K562 (cell line): ENCODE measurements at regions not wholly inside any gene's neighbourhood (a gene's known extent, or its start where the extent isn't known, plus 50 kb on each side); places are given as distances from the start of the nearest gene placed in this dataset.

Source experiments
- ATAC-seq: fragments of 200-7000 bp; cut with Tn5 transposase; 3 replicates; pipeline ENCODE4 v1.9.1; 2020; ENCODE audit warnings: moderate library complexity
- BruUV-seq: library from RNA; stranded (reverse); fragments of 400-500 nt; replicated peaks from 2 replicates; lab custom pipeline; 2021; lab: Mats Ljungman, UMichigan
- CTCF ChIA-PET: fragments of 300-600 bp; formaldehyde crosslinking; extraction: SDS; loops from one replicate; lab custom pipeline; 2021; ENCODE audit warnings: low intra/inter-chr PET ratio; lab: Yijun Ruan, JAX
- POLR2A ChIA-PET: fragments of 300-600, 350-650 bp; sonication (Branson Sonifier 250); formaldehyde crosslinking; extraction: SDS; loops from one replicate; lab custom pipeline; 2021; ENCODE audit warnings: antibody characterized with exemption, inconsistent platforms; lab: Yijun Ruan, JAX
- DNase-seq, 4 experiments: peaks; one replicate each; pipeline versions ENCODE4 v3.0.0 to v3.0.0-alpha.2; 2011 to 2018; ENCODE audit warnings: low spot score in 3 of 4, mixed read lengths in 3 of 4; ENCODE audit errors: extremely low read depth in 1 of 4
- FAIRE-seq: peaks from 2 replicates; lab custom pipeline; 2011; peaks lifted over from hg19 to GRCh38; lab: Jason Lieb, UNC
- H2AFZ ChIP-seq: 2 replicates; pipeline ENCODE4 v1.6.0; 2011; ENCODE audit warnings: low read depth, low read length, control low read depth, inconsistent platforms
- H3K27ac ChIP-seq: fragments of 200-600 bp; 3 replicates; pipeline ENCODE4 v1.8.0; 2011; ENCODE audit warnings: low read depth, mild to moderate bottlenecking, control low read depth, inconsistent platforms, low read length, moderate library complexity, mixed read lengths; ENCODE audit errors: extremely low read depth
- H3K27me3 ChIP-seq, 2 experiments: fragments of 300-600 bp in 1 of 2; 2 replicates in 1 of 2; 3 replicates in 1 of 2; pipeline versions ENCODE4 v1.6.0 to v1.8.0; 2011; ENCODE audit warnings: inconsistent platforms in 2 of 2, low read length in 2 of 2, mild to moderate bottlenecking in 1 of 2, mixed read lengths in 1 of 2, moderate library complexity in 1 of 2; ENCODE audit not compliant: control insufficient read depth in 2 of 2, insufficient read depth in 2 of 2
- H3K36me3 ChIP-seq: fragments of 300-600 bp; 3 replicates; pipeline ENCODE4 v1.8.0; 2011; ENCODE audit warnings: mild to moderate bottlenecking, low read length, inconsistent platforms; ENCODE audit not compliant: control insufficient read depth, insufficient read depth
- H3K4me1 ChIP-seq, 2 experiments: fragments of 200-600 bp in 1 of 2; replicated peaks in 1 of 2; 2 replicates in 1 of 2; 3 replicates in 1 of 2; pipeline versions ENCODE4 v1.5.1 to v1.8.0; 2011; ENCODE audit warnings: inconsistent platforms in 2 of 2, low read length in 2 of 2, mild to moderate bottlenecking in 1 of 2, mixed read lengths in 1 of 2, moderate library complexity in 1 of 2; ENCODE audit not compliant: control insufficient read depth in 2 of 2, insufficient read depth in 2 of 2
- H3K4me2 ChIP-seq: 2 replicates; pipeline ENCODE4 v1.6.1; 2011; ENCODE audit warnings: low read length, control low read depth, inconsistent platforms, mixed read lengths; ENCODE audit not compliant: insufficient read depth
- H3K4me3 ChIP-seq: fragments of 200-600 bp; sonication (generic), shearing (Covaris generic); 2 replicates; pipeline ENCODE4 v1.5.1; 2016; ENCODE audit warnings: control low read depth, inconsistent platforms
- H3K79me2 ChIP-seq: fragments of 200-600 bp; 3 replicates; pipeline ENCODE4 v1.8.0; 2011; ENCODE audit warnings: low read length, inconsistent platforms; ENCODE audit not compliant: control insufficient read depth, insufficient read depth
- H3K9ac ChIP-seq, 2 experiments: 2 replicates each; pipeline versions ENCODE4 v1.6.0 to v1.6.1; 2011; ENCODE audit warnings: low read depth in 2 of 2, low read length in 2 of 2, control low read depth in 1 of 2, inconsistent platforms in 1 of 2, mild to moderate bottlenecking in 1 of 2, mixed read lengths in 1 of 2; ENCODE audit not compliant: insufficient read depth in 1 of 2
- H3K9me1 ChIP-seq: one replicate; pipeline ENCODE4 v1.6.0; 2011; ENCODE audit warnings: inconsistent platforms, mild to moderate bottlenecking, low read length, moderate library complexity; ENCODE audit not compliant: control insufficient read depth, insufficient read depth
- H3K9me3 ChIP-seq: replicated peaks from 2 replicates; pipeline ENCODE4 v1.5.1; 2011; ENCODE audit warnings: low read depth, low read length, inconsistent platforms; ENCODE audit not compliant: control insufficient read depth, insufficient read depth
- H4K20me1 ChIP-seq: replicated peaks from 2 replicates; pipeline ENCODE4 v1.6.1; 2011; ENCODE audit warnings: low read length, inconsistent platforms, mixed read lengths; ENCODE audit not compliant: control insufficient read depth, insufficient read depth
- BDP1 ChIP-seq: IDR thresholded peaks from 3 replicates; pipeline ENCODE4 v1.6.1; 2011; ENCODE audit not compliant: insufficient read length, insufficient read depth
- E2F3 ChIP-seq: fragments of 250-450 bp; sonication (Bioruptor Pico); IDR thresholded peaks from 2 replicates; pipeline ENCODE4 v1.4.0; 2020; ENCODE audit warnings: mild to moderate bottlenecking
- RBM15 ChIP-seq: fragments of 200-400 bp; formaldehyde crosslinking; IDR thresholded peaks from 2 replicates; pipeline ENCODE4 v1.6.1; 2018; ENCODE audit warnings: mild to moderate bottlenecking, low read length, moderate library complexity; ENCODE audit not compliant: insufficient read depth
- SMARCE1 ChIP-seq: fragments of 450-650 bp; IDR thresholded peaks from 2 replicates; pipeline ENCODE4 v1.7.1; 2016; ENCODE audit warnings: mild to moderate bottlenecking
- TEAD1 ChIP-seq, 2 experiments: fragments of 450-650 bp in 1 of 2; sonication (generic) in 1 of 2; formaldehyde crosslinking; IDR thresholded peaks; 2 replicates each; pipeline versions ENCODE4 v1.4.0 to v1.8.0; 2020 to 2022; ENCODE audit warnings: mild to moderate bottlenecking in 2 of 2, missing genetic modification reagents in 1 of 2
- ZBTB11 ChIP-seq, 3 experiments: fragments of 200-800 bp in 1 of 3; fragments of 250-450 bp in 1 of 3; fragments of 450-650 bp in 1 of 3; sonication (Bioruptor Pico) in 1 of 3; sonication (Bioruptor generic) in 1 of 3; formaldehyde crosslinking in 1 of 3; IDR thresholded peaks; 2 replicates each; pipeline versions ENCODE4 v1.6.1 to v1.8.0; 2016 to 2022; ENCODE audit warnings: mild to moderate bottlenecking in 2 of 3, missing genetic modification characterization in 2 of 3, missing compliant biosample characterization in 1 of 3, moderate library complexity in 1 of 3
- WGBS: fragments of 100-300 bp; shearing (Covaris generic); methylation state at CpG from one replicate; pipeline ENCODE4 v1.1.6; 2016; ENCODE audit warnings: low coverage, mixed read lengths; ENCODE audit not compliant: insufficient coverage; ENCODE audit errors: missing lambda C conversion rate; 5-methylcytosine and 5-hydroxymethylcytosine counted together
- in situ Hi-C: fragments of 300-500 bp; cut with MboI; formaldehyde crosslinking; loops from 4 replicates; pipeline ENCODE4 v1.15.0; 2018; ENCODE audit warnings: inconsistent platforms, mixed read lengths
- intact Hi-C: fragments of 100-400 bp; cut with micrococcal nuclease; formaldehyde crosslinking; loops from 2 replicates; pipeline ENCODE4 v1.14.2; 2022

- WGBS, result 3% methylated on average over 6 of the region's 6 CpGs
- no peak overlapping the region for H3K27ac ChIP-seq
- H3K36me3 ChIP-seq, result no peaks in the 10 kb centered on the region
- no peak for ATAC-seq
- H3K79me2 ChIP-seq, result no peaks in the 10 kb centered on the region
- no peak overlapping the region for H3K4me2 ChIP-seq
- H3K9ac ChIP-seq, result no peak overlapping the region
- in situ Hi-C loops (no loop called here), intact Hi-C loops (no loop called here)
- H3K4me3 ChIP-seq, result no peak overlapping the region
- H4K20me1 ChIP-seq, result no peaks in the 10 kb centered on the region
- no peaks in the 10 kb centered on the region for H3K4me1 ChIP-seq
- TF ChIP-seq E2F3 (CRISPR knock-in tag) (no peak), ZBTB11 (CRISPR knock-in tag; IDR thresholded peaks at IDR 0.05) (peak in 1 of 3 experiments; percentile 54; a peak in 2 of 6 replicates), SMARCE1 (no peak), RBM15 (no peak), BDP1 (no peak), TEAD1 (CRISPR knock-in tag; IDR thresholded peaks at IDR 0.05) (no peak)
- ChIA-PET CTCF (no interaction called here), POLR2A (no interaction called here)
- no peak for FAIRE-seq
- no peak overlapping the region for H2AFZ ChIP-seq
- BruUV-seq, result no TSS peak
- no peaks in the 10 kb centered on the region for H3K9me1 ChIP-seq
- H3K27me3 ChIP-seq, result peaks cover 0 to 4% of the 10 kb centered on the region in 2 experiments; a peak in 2 of 5 replicates
- H3K9me3 ChIP-seq, result no peaks in the 10 kb centered on the region
- DNase-seq, result no peak
Observed at GRCh38 chr3:64837986-64838735, 150.4 kb upstream of the ADAMTS9 start.
